Stimulated activated CD4-positive, alpha-beta T cell treated with anti-CD3 and anti-CD28 coated beads, TNF-alpha, amount 100 ng/mL, for 24 hours (primary cell): ENCODE measurements at regions not wholly inside any gene's neighbourhood (a gene's known extent, or its start where the extent isn't known, plus 50 kb on each side); places are given as distances from the start of the nearest gene placed in this dataset.
"Not testable (repeated sequence)": the region's sequence is repeated elsewhere in the genome, so short reads cannot be mapped to it uniquely, and the experiment has no call there.

ENCODE experiments used
- DNase-seq, 3 experiments: peaks; one replicate each; pipeline ENCODE4 v3.0.0-alpha.2; 2020; ENCODE audit warnings: low read depth in 3 of 3

DNA sequence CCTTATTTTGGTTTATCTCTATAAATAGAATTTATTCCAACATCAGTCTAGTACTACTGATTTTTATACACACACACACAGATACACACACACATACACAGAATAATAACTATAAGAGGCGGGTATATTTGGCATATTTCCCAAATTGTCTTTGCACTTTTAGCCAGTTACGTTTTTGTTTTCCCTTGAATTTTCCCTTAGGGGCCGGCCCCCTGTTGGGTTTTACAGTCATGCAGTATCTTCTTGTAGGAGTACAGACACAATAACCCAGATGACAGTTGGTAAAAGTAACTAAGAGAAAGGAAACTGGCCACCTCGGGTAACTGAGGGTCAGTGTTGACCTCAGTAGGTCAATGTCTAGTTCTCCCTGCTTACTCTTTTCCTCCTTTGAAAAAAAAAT, 50.9 kb downstream of the DISP1 start:
- no peak for DNase-seq

DNA sequence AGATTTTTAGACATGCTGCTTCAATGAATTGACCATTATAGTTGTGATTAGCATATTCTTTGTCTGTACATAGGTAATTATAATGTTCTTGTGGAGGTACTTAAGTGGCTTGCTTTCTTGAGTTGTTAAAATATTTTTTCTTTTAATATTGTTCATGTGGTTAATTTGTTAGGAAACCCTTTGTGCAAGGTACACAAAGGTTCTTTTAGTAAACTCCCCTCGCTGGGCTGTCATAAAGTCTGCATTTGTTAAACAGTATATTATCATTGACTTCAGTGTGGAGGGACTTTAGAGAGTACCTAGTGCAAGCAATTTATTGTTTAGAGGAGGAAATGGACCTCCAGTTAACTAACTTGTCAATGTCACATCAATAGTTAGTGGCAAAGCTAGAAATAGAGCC, 52.5 kb downstream of the DISP1 start:
- no peak for DNase-seq

DNA sequence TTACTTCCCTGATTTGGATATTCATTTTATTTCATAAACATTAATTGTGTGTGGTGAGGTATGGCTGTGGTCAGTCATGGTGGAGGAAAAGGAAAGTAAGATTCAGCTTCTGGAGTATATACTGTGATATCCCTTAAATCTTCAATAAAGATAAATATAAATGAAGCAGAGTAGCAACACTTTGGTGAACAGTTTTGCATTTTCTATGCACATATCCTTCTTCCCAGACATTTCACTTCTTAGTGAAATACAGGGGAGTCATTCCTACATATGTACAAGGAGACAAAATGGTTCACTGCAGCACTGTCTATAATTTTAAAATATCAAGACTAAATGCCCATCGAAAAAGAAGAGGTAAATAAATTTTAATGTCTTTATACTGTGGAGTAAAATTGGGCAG, 61.3 kb downstream of the DISP1 start:
- no peak for DNase-seq

DNA sequence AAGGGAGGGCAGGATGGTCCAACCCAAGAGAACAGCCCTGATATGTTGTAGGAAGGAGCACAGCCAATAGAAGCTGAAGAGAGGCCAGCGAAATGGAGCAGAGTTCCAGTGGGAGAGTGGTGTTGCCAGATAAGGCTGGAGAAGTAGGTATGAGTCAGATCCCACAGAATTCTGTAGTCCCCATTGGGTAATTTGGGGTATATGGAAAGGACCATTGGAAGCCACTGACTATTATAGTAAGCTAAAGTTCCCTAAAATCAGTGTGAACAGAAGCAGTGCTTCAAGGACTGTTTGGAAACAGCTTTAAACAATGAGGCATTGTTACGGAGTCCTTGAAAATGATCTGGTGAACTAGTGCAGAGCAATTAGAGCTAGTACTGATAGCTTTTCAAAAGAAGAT, 63.0 kb downstream of the DISP1 start:
- no peak for DNase-seq

DNA sequence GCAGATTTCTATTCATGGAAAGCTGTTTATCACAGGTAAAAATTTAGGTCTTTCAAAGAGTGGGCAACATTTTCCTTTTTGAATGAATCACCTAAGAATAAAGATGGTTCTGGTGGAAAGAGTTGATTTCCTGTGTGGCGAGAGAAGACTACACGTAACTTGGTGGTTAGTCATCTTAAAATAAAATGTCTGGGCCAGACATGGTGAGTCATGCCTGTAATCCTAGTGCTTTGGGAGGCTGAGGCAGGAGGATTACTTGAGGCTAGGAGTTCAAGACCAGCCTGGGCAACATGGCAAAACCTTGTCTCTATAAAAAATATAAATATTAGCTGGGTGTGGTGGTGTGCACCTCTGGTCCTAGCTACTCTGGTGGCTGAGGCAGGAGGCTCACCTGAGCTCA, 65.7 kb downstream of the DISP1 start:
- DNase-seq = peak in 2 of 3 experiments; percentile 5 to 19

DNA sequence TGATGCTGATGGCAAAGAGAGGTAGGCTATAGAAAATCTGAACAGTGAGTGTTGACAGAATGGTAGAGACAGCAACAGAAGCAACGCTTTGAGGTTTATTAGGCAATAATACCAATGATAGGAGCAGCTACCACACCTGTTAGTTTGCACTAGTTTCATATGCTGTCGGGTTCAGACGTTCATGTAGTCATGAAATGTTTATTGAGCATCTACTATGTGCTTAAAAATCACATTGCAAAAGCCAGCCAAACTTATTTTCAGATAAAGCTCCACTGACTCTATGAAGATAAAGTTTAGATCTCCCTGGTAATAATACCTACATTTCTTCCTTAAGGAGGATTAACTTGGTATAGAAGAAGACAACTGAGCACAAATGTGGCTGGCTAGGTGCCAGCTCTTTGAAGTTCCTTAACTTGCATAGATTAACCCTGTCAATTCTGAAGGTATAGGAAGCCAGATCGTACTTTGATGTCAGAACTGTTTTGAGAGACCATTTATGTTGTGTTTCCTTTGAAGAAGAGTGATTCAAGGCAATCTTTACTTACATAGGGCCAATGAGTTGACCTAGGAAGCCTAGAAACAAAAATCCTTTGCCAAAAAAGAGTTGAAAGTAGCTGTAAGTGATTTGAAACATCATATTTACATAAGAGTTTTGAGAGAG, 71.5 kb downstream of the DISP1 start:
- DNase-seq = no peak

DNA sequence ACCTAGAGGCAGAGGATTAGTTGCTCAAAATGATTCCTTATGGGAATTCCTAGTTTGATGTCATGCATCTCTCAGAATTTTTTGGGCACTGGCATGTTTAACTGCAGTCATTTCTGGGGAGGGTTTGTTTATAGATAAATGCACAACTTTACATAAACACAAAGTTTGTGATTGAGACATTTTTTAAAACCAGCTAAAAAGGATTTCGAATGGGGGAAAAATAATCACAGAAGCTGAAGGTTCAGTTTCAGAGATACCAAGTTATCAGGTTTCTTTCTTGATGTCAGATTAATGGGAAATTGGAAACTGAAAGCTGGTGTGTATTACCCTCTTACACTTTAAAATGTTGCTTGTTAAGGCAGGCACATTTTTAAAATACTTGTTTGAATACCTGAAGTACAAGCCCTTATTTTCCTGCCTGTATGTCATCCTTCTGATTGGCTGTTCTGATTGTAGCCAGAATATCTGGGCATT, 72.1 kb downstream of the DISP1 start:
- DNase-seq = no peak

DNA sequence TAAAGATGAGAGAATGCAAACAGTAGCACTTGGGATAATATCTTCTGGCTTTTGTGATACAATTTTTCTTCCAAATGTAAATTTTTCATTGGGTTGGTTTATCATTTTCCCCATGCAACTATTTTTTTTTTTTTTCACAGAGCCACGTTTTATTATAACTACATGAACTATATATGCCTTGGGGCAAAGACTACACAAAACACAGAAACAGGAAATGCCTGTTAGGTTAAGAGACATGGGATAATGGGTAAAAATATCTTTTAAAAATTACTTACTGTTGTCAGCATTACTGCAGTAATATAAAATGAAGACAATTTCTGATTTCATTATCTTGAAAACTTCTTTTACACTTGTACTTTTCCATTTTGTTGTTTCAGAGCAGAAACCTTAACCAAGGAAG, 74.6 kb downstream of the DISP1 start:
- no peak for DNase-seq

DNA sequence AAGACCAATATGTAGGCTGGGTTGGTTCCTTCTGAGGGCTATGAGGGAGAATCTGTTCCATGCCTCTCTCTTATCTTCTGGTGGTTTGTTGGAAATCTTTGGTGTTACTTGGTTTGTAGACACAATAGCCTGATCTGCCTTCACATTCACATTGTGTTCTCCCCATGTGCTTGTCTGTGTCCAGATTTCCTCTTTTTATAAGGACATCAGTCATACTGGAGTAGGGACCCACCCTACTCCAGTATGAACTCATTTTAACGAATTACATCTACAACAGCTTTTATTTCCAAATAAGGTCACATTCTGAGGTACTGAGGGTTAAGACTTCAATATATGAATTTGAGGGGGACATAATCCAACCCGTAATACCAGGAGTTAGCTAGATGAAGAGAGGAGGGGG, 75.9 kb downstream of the DISP1 start:
- no peak for DNase-seq

DNA sequence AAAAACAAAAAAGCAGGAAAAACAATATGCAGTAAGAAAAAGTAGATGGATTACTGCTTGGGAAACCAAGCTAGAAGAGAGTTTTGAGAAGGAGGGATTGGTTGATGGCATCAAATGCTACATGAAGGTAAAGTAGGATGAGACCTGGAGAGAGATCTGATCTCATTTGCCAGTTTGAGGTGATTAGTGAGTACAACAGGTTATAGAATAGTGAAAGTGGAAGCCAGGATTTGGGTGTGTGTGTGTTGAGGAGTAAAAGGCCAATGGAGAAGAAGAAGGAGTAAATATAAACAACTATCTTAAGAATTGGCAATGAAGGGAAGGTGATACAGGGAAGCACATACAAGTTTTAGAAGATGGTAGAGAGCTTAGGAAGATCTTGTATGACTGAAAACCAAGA, 76.7 kb downstream of the DISP1 start:
- no peak for DNase-seq

DNA sequence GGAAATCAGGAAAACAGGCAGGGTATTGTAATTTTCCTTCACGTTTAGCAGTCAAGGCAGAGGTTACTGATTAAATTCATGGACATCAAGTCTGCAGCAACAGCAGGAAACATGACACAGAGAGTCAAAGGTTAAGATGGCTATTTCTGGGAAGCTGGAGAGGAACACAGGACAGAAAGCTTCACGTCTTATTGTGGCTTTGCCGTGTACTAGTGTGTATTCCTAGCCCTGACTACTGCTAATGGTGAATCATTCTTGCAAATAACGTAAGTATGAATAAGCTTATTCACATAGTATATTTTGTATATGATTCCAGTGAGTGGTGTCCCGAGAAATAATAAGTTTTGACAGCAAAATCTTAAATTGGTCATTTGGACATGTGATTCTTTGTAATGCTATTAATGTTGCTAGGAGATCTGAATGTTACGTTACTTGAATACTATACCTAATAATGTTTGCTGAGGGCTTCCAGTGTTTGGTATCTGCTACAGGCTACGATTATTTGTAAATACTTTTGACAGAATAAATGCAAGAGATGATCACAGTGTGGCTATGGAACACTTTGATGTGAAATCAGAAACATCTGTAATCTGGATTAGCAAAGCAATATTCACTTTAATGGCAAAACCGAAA, 77.4 kb downstream of the DISP1 start:
- no peak for DNase-seq

DNA sequence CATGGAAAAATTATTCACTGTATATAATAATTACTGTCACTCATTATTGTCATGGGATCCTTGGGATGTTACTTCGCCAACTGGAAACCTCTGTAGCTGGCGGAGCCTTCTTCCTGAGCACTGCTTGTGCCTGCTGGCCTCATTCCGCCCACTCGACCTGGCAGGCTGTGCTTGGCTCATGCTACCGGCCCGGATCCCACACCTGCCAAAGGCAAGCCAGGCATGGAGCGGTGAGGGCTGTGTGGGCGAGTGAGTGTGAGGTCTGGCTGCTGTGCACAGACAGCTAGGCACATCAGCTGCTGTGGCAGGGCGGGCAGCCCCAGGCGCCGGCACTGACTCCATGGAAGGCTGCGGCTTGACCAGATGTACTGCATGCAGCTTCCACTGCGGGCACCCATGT, 78.4 kb downstream of the DISP1 start:
- no peak for DNase-seq

DNA sequence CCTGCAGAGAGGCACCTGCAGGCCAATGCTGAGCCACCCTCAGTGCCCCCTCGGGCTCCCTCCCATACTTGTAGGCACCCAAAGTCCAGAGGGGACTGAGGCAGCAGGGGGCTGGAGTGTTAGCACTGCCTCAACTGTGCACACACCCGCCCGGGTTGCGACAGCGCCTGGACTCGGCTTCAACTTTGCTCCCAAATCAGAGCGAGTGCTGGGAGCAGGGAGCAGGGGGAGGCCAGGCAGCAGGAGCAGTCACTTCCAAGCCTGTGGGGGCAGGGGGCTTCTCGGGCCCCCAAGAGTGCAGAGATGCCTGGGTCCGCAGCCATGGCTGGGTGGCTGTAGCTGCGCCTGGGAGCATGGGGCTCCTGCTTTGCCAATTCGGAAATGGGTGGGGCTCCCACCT, 79.5 kb downstream of the DISP1 start:
- DNase-seq = no peak

DNA sequence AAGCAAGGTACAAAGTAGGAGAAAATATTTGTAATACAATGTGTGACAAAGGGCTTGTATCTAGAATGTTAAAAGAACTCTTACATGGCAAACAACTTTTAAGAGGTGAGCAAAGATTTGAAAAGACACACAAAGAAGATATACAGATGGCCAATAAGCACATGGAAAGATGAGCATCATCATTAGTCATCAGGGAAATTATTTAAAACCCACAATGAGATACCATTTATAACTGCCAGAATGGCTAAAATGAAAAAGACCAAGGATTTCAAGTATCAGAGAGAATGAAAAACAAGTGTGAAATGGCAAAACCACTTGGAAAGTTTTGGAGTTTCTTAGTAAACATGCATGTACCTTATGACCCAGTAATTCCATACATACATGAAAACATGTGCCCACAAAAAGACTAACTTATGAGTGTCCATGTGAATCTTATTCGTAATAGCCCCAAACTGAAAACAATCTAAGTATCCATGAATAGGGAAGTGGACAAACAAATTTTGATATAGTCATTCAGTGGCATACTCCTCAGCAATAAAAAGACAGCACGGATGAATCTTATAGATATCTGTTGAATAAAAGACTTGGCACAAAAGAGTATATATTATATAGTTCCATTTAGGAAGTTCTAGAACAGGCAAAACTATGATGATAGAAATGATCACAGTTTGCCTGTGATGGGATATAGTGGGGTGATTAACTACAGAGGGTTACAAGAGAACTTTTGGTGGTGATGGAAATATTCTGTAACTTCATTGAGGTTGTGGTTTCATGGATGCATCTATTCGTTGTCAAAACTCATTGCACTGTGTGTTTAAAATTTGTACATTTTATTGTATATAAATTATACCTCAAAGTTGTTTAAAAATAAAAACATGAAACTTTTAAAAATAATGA, 82.0 kb downstream of the DISP1 start:
- DNase-seq = no peak

DNA sequence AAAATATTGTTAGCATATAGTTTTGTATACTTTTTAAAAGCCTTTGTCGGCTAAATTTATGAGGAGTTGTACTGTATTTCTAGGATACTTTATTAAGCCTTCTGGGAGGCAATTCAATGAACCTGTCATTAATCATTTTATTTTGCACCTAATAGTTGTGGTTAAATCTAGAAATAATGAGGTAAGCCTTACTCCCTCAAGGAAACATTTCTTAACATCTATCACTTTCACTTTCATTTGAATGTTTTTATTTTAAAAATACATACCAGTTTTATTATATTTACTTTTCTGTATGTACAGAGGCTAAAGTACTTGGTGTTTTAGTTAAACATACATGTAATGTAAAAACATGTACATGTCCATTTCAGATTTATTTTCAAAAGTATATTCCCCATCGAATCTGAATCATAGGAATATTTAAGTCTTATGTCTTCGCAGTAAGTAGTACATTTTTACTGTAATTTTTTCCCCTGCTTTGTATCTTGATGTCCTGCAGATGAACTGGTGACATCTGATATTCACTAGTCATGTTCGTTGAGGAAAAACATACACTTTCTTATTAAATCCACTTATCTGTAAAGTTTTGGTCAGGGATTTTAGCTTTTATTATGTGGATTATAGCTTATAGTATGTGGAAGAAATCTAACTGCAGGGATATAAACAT, 82.8 kb downstream of the DISP1 start:
- no peak for DNase-seq

DNA sequence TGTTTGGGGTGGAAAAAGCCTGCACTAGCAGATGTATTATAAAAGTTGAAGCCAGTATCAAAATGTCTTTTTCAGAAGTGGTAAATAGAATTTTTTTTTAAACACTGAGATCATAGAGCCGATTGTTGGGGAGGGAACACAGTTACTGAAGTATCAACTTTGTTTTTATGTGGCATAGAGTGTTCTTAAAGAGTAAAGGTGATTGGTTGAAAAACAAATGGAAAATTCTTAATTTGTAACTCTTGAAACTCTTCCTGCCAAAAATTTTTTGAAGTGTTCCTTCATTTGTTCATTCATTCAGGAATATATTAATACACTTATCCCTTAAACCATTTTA, 83.3 kb downstream of the DISP1 start:
- DNase-seq = no peak

DNA sequence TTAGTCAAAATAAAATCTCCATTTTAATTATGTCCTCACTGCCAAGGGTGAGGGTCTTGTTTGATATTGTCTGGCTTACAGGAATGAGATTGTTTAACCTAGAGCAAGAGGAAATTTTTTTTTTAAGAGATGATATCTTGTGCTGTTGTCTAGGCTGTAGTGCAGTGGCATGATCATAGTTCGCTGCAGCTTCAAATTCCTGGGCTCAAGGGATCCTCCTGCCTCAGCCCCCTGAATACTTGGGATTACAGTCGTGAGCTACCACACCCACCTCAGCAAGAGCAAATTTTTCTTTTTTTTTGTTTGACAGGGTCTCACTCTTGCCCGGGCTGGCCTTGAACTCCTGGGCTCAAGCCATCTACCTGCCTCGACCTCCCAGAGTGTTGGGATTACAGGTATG, 84.6 kb downstream of the DISP1 start:
- no peak for DNase-seq

DNA sequence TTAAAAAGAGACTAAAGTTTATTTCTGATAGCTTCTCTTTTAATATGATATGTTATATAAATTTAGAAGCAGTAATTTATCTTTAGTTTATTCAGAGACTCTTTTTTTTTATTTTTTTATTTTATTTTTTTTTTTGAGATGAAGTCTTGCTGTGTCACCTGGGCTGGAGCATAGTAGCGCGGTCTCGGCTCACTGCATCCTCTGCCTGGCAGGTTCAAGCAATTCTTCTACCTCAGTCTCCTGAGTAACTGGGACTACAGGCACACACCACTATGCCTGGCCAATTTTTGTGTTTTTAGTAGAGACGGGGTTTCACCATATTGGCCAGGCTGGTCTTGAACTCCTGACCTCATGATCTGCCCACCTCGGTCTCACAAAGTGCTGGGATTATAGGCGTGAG, 89.6 kb downstream of the DISP1 start:
- DNase-seq = no peak

DNA sequence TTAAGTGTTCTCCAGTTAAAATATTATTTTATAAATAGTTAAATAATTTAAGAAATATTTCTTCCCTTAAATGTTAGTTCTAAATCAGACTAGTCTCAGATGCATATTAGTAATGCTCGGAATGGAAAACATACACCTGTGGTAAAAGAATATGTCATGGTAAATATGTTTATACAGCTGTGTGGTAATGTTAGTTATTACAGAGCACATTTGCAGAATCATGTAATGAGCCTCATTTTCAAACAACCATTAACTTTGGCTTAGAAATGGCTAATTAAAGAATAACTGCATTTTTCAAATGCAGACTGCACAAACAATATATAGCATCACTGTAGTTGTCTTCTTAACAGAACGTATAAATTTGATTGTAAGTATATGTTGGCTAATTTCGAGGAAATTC, 90.3 kb downstream of the DISP1 start:
- no peak for DNase-seq

DNA sequence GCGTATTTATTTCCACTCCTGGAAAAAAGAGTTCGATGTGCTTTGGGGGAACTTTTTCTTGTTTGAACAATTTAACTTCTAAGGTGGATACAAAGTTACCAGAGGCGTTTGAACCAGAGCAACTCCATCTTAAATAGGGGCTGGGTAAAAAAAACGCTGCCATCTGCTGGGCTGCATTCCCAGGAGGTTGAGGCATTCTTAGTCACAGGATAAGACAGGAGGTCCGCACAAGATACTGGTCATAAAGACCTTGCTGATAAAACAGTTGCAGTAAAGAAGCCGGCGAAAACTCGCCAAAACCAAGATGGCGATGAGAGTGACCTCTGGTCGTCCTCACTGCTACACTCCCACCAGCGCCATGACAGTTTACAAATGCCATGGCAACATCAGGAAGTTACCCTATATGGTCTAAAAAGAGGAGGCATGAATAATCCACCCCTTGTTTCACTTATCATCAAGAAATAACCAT, 91.5 kb downstream of the DISP1 start:
- DNase-seq = not testable (repeated sequence)

DNA sequence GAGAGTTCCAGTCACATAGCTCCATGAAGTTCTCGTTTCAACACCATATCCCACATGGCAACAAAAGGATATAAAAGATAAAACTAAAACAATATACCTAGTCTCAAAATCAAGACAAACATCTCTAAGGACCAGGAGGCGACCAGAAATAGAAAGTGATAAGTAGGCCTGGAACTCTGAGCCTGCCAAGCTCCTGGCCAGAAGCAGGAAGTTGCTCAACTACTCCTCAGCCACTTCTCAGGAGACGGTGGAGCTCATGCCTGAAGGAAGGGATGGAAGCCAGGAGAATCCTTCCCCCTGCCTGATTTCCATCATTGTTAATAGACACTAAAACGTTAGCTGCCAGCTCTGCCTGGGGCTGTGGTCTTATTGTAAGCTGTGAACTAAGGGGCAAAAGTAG, 94.7 kb downstream of the DISP1 start:
- DNase-seq = no peak

DNA sequence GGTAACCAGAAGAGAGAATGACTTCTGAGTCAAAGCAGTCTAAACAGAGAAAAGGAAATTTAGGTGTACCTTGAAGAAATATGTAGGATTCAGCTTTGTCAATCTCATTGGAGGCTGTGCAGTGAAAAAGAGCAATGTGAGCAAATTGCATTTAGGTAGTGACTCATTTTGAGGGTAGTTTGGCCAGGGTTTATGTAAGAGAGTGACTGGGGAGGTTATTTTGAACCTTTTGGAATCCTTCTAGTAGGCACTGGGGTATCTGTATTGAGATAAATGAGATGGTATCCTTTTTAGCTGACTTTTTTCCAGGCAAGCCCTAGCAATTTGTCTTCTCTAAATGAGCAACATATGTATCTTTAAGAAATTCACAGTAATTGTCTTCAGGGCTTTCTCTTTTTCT, 95.9 kb downstream of the DISP1 start:
- no peak for DNase-seq
